ENCODE measurements at regions not wholly inside any gene's neighbourhood (a gene's known extent, or its start where the extent isn't known, plus 50 kb on each side); places are given as distances from the start of the nearest gene placed in this dataset.

DNA sequence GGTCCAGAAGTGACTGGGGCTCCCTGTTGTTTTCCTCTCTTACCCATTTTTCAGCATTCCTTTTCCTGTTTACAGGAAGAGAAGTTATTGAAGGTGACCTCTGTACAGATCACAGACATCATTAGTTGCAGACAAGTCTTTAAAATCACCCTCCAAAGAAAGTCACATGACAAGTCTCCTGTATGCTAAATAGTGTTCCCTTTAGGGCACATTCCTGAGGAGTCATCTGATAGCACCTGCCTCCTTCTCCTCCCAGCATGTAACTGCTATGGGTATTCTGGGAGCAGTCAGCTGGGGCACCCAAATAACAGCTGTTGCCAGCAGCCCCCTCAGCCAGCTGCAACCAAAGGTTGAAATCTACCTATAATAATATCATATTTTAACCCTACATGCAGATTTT lies 200.6 kb downstream of the PTGER3 start:
- no peak for TF ChIP-seq MAX (IDR thresholded peaks at IDR 0.05)
- no peak for TF ChIP-seq YY1 (IDR thresholded peaks at IDR 0.05; ENCODE audit: extremely low read depth, insufficient replicate concordance, low read depth, low read length)
- no peak for TF ChIP-seq SP1 (IDR thresholded peaks at IDR 0.05; ENCODE audit: low read depth)
- TF ChIP-seq EGR1 (IDR thresholded peaks at IDR 0.05; ENCODE audit: low read depth): no peak
- no peak for TF ChIP-seq SIN3A (IDR thresholded peaks at IDR 0.05; ENCODE audit: low read depth)
- TF ChIP-seq CTCF (IDR thresholded peaks at IDR 0.05 in 2 of 3, conservative IDR thresholded peaks at IDR 0.05 in 1 of 3; ENCODE audit: borderline replicate concordance in 1 of 3, insufficient read depth in 1 of 3, low read depth in 2 of 3, low read length in 2 of 3): no peak
- no peak for TF ChIP-seq JUND (IDR thresholded peaks at IDR 0.05)
- TF ChIP-seq POLR2A (IDR thresholded peaks at IDR 0.05; ENCODE audit: borderline replicate concordance, extremely low read depth, insufficient read depth, insufficient read length): no peak
- TF ChIP-seq EZH2 (IDR thresholded peaks at IDR 0.05): no peak
- no peak for TF ChIP-seq CEBPB (IDR thresholded peaks at IDR 0.05; ENCODE audit: low read depth)
- no peak for TF ChIP-seq FOSL1 (IDR thresholded peaks at IDR 0.05; ENCODE audit: low read depth)
- TF ChIP-seq TCF7L2 (IDR thresholded peaks at IDR 0.05; ENCODE audit: borderline replicate concordance, extremely low read depth, insufficient read depth, insufficient read length): no peak
- TF ChIP-seq SRF (IDR thresholded peaks at IDR 0.05; ENCODE audit: low read depth): no peak
- H4K20me1 ChIP-seq (ENCODE audit: insufficient read depth): no peaks in the 10 kb centered on the region
- RAD21 ChIA-PET (ENCODE audit: low non-redundant PET in 1 of 2, low total read pairs in 2 of 2, uncharacterized antibody in 2 of 2, unreplicated experiment in 2 of 2): no interaction called here
- ATAC-seq: no peak
- H3K79me2 ChIP-seq (ENCODE audit: insufficient read depth, low read length): no peaks in the 10 kb centered on the region
- no peak for DNase-seq (ENCODE audit: low read depth, low spot score)
- no TSS peak for BruUV-seq (replicated peaks)
- no peak overlapping the region for H2AFZ ChIP-seq (ENCODE audit: low read depth, low read length, poor library complexity, severe bottlenecking)
- intact Hi-C loops (cut with micrococcal nuclease): no loop called here
- H3K27ac ChIP-seq (ENCODE audit: low read depth, low read length): no peak overlapping the region
- H3K27me3 ChIP-seq (ENCODE audit: insufficient read depth, low read length): no peaks in the 10 kb centered on the region
- H3K4me3 ChIP-seq (replicated peaks in 1 of 2; ENCODE audit: low read depth in 1 of 2, low read length in 2 of 2): no peak overlapping the region
- no peaks in the 10 kb centered on the region for H3K4me1 ChIP-seq (ENCODE audit: control insufficient read depth in 1 of 2, insufficient read depth in 2 of 2, low read length in 2 of 2)
- no peak overlapping the region for H3K4me2 ChIP-seq (ENCODE audit: low read length)
- H3K36me3 ChIP-seq (ENCODE audit: control insufficient read depth in 1 of 2, insufficient read depth in 2 of 2, low read length in 2 of 2): no peaks in the 10 kb centered on the region
- POLR2A ChIA-PET: no interaction called here
- H3K9ac ChIP-seq (ENCODE audit: low read length): no peak overlapping the region
- H3K9me2 ChIP-seq (ENCODE audit: insufficient read depth): no peaks in the 10 kb centered on the region
- CTCF ChIA-PET: no interaction called here
- no peaks in the 10 kb centered on the region for H3K9me3 ChIP-seq (ENCODE audit: control insufficient read depth in 1 of 2, insufficient read depth in 1 of 2, low read depth in 1 of 2, low read length in 2 of 2)

All from HCT116 (cell line).